Epithelial cell of esophagus (primary cell): ENCODE measurements at regions not wholly inside any gene's neighbourhood (a gene's known extent, or its start where the extent isn't known, plus 50 kb on each side); places are given as distances from the start of the nearest gene placed in this dataset.

ENCODE experiments used
- DNase-seq: peaks from one replicate; pipeline ENCODE4 v3.0.0; 2010; ENCODE audit warnings: low read depth
- H3K4me3 ChIP-seq: 2 replicates; pipeline ENCODE4 v1.5.1; 2011; ENCODE audit warnings: mild to moderate bottlenecking, low read length, control low read depth
- CTCF ChIP-seq: IDR thresholded peaks from 2 replicates; pipeline ENCODE4 v1.5.1; 2011; ENCODE audit warnings: low read depth, mild to moderate bottlenecking, low read length, control low read depth, inconsistent platforms; ENCODE audit not compliant: insufficient read depth; ENCODE audit errors: missing control alignments

GRCh38 chr5:54610197-54610944 lies 92.8 kb downstream of the SNX18 start:
- no peak for DNase-seq
- H3K4me3 ChIP-seq, result no peak overlapping the region
- no peak for TF ChIP-seq CTCF

GRCh38 chr5:54608423-54609085 lies 91.0 kb downstream of the SNX18 start:
- DNase-seq, result peak; percentile 69
- no peak overlapping the region for H3K4me3 ChIP-seq
- no peak for TF ChIP-seq CTCF

- DNase-seq, result no peak
- no peak for TF ChIP-seq CTCF
- H3K4me3 ChIP-seq, result no peak overlapping the region
Observed at GRCh38 chr5:54607006-54607405, 89.4 kb downstream of the SNX18 start.

- no peak for TF ChIP-seq CTCF
- no peak overlapping the region for H3K4me3 ChIP-seq
- no peak for DNase-seq
Observed at GRCh38 chr5:54603372-54603771, 85.8 kb downstream of the SNX18 start.

GRCh38 chr5:54602475-54602874 lies 84.9 kb downstream of the SNX18 start:
- H3K4me3 ChIP-seq, result no peak overlapping the region
- TF ChIP-seq CTCF, result no peak
- no peak for DNase-seq

- no peak for DNase-seq
- H3K4me3 ChIP-seq, result no peak overlapping the region
- no peak for TF ChIP-seq CTCF
Observed at GRCh38 chr5:54601411-54602230, 84.1 kb downstream of the SNX18 start.
